HCT116 (cell line): ENCODE measurements at regions not wholly inside any gene's neighbourhood (a gene's known extent, or its start where the extent isn't known, plus 50 kb on each side); places are given as distances from the start of the nearest gene placed in this dataset.

ENCODE experiments used
- ATAC-seq: fragments of 200-7000 bp; cut with Tn5 transposase; 2 replicates; pipeline ENCODE4 v1.9.1; 2020; ENCODE audit warnings: mild to moderate bottlenecking, moderate library complexity
- BruUV-seq: library from RNA; stranded (reverse); fragments of 400-500 nt; replicated peaks from 2 replicates; lab custom pipeline; 2021; lab: Mats Ljungman, UMichigan
- CTCF ChIA-PET: fragments of 300-600 bp; sonication (Branson Sonifier 250); formaldehyde crosslinking; loops from one replicate; lab custom pipeline; 2021; ENCODE audit warnings: antibody characterized with exemption; lab: Charles Lee
- POLR2A ChIA-PET: fragments of 300-600, 350-600 bp; sonication (Branson Sonifier 250); formaldehyde crosslinking; loops from one replicate; lab custom pipeline; 2021; ENCODE audit warnings: antibody characterized with exemption; lab: Charles Lee
- RAD21 ChIA-PET, 2 experiments: fragments of 300-600 bp; sonication (Branson Sonifier 250); formaldehyde crosslinking; loops; one replicate each; lab custom pipeline; 2023; ENCODE audit warnings: low total read pairs in 2 of 2; ENCODE audit not compliant: uncharacterized antibody in 2 of 2, unreplicated experiment in 2 of 2, low non-redundant PET in 1 of 2; lab: Charles Lee
- DNase-seq: peaks from one replicate; pipeline ENCODE4 v3.0.0-alpha.2; 2010; ENCODE audit warnings: low read depth, low spot score
- H2AFZ ChIP-seq: fragments of 200-600 bp; shearing (Covaris generic), sonication (generic); 2 replicates; pipeline ENCODE4 v1.6.1; 2017; ENCODE audit warnings: low read depth, mixed run types, mixed read lengths, antibody characterized with exemption, low read length; ENCODE audit not compliant: poor library complexity, severe bottlenecking
- H3K27ac ChIP-seq: 2 replicates; pipeline ENCODE4 v1.5.1; 2012; ENCODE audit warnings: low read depth, low read length
- H3K27me3 ChIP-seq: fragments of 200-600 bp; sonication (generic); 2 replicates; pipeline ENCODE4 v1.6.1; 2016; ENCODE audit warnings: mixed run types, low read length, mixed read lengths; ENCODE audit not compliant: insufficient read depth
- H3K36me3 ChIP-seq, 2 experiments: fragments of 200-500 bp in 1 of 2; fragments of 200-600 bp in 1 of 2; sonication (Bioruptor generic) in 1 of 2; sonication (generic) in 1 of 2; 2 replicates each; pipeline versions ENCODE4 v1.5.1 to v1.6.1; 2014 to 2016; ENCODE audit warnings: low read length in 2 of 2, inconsistent platforms in 1 of 2, mixed read lengths in 1 of 2, mixed run types in 1 of 2; ENCODE audit not compliant: insufficient read depth in 2 of 2, control insufficient read depth in 1 of 2
- H3K4me1 ChIP-seq, 2 experiments: fragments of 200-600 bp in 1 of 2; sonication (generic) in 1 of 2; 2 replicates each; pipeline versions ENCODE4 v1.5.1 to v1.6.1; 2012 to 2017; ENCODE audit warnings: low read length in 2 of 2, inconsistent platforms in 1 of 2, mild to moderate bottlenecking in 1 of 2, mixed read lengths in 1 of 2, mixed run types in 1 of 2, moderate library complexity in 1 of 2; ENCODE audit not compliant: insufficient read depth in 2 of 2, control insufficient read depth in 1 of 2
- H3K4me2 ChIP-seq: fragments of 200-600 bp; sonication (generic); 2 replicates; pipeline ENCODE4 v1.6.1; 2017; ENCODE audit warnings: mixed run types, low read length, mixed read lengths
- H3K4me3 ChIP-seq, 2 experiments: fragments of 200-600 bp in 1 of 2; sonication (generic) in 1 of 2; replicated peaks in 1 of 2; 2 replicates each; pipeline ENCODE4 v1.5.1; 2011 to 2016; ENCODE audit warnings: low read length in 2 of 2, control low read depth in 1 of 2, low read depth in 1 of 2, mild to moderate bottlenecking in 1 of 2, mixed read lengths in 1 of 2, mixed run types in 1 of 2
- H3K79me2 ChIP-seq: fragments of 200-600 bp; sonication (generic); 2 replicates; pipeline ENCODE4 v1.6.1; 2017; ENCODE audit warnings: mild to moderate bottlenecking, mixed run types, low read length, moderate library complexity, mixed read lengths; ENCODE audit not compliant: insufficient read depth
- H3K9ac ChIP-seq: fragments of 200-600 bp; sonication (generic); 2 replicates; pipeline ENCODE4 v1.6.1; 2016; ENCODE audit warnings: low read length, mixed read lengths
- H3K9me2 ChIP-seq: fragments of 200-600 bp; sonication (generic), shearing (Covaris generic); 2 replicates; pipeline ENCODE4 v1.6.1; 2017; ENCODE audit warnings: mixed run types, mild to moderate bottlenecking, moderate library complexity; ENCODE audit not compliant: insufficient read depth
- H3K9me3 ChIP-seq, 2 experiments: fragments of 200-500 bp in 1 of 2; fragments of 200-600 bp in 1 of 2; sonication (Bioruptor generic) in 1 of 2; sonication (generic) in 1 of 2; 2 replicates each; pipeline ENCODE4 v1.6.1; 2014 to 2017; ENCODE audit warnings: low read length in 2 of 2, mixed read lengths in 2 of 2, inconsistent platforms in 1 of 2, low read depth in 1 of 2, mild to moderate bottlenecking in 1 of 2, mixed run types in 1 of 2, moderate library complexity in 1 of 2; ENCODE audit not compliant: control insufficient read depth in 1 of 2, insufficient read depth in 1 of 2
- H4K20me1 ChIP-seq: fragments of 200-600 bp; sonication (generic), shearing (Covaris generic); 2 replicates; pipeline ENCODE4 v1.6.1; 2017; ENCODE audit warnings: mixed run types, mild to moderate bottlenecking, moderate library complexity; ENCODE audit not compliant: insufficient read depth
- ATF3 ChIP-seq: IDR thresholded peaks from 2 replicates; pipeline ENCODE4 v1.6.1; 2012
- ELF1 ChIP-seq: IDR thresholded peaks from 2 replicates; pipeline ENCODE4 v1.6.1; 2012; ENCODE audit warnings: low read depth, borderline replicate concordance
- EZH2phosphoT487 ChIP-seq: fragments of 200-600 bp; IDR thresholded peaks from 2 replicates; pipeline ENCODE4 v1.6.1; 2018; ENCODE audit warnings: antibody characterized with exemption, borderline replicate concordance
- JUND ChIP-seq: IDR thresholded peaks from 2 replicates; pipeline ENCODE4 v1.6.1; 2012
- MAX ChIP-seq: IDR thresholded peaks from 2 replicates; pipeline ENCODE4 v1.6.1; 2012
- intact Hi-C: fragments of 100-400 bp; cut with micrococcal nuclease; formaldehyde crosslinking; loops from 2 replicates; pipeline ENCODE4 v1.10.0; 2022
- TF ChIP-seq, protein P1 (sequence below), 3 experiments: fragments of 200-600 bp in 1 of 3; sonication (generic) in 1 of 3; IDR thresholded peaks in 2 of 3; conservative IDR thresholded peaks in 1 of 3; 2 replicates each; pipeline ENCODE4 v1.5.1; 2012 to 2017; ENCODE audit warnings: low read depth in 2 of 3, low read length in 2 of 3, antibody characterized with exemption in 1 of 3, borderline replicate concordance in 1 of 3, control low read depth in 1 of 3, mild to moderate bottlenecking in 1 of 3, mixed read lengths in 1 of 3, mixed run types in 1 of 3, moderate library complexity in 1 of 3; ENCODE audit not compliant: insufficient read depth in 1 of 3

DNA sequence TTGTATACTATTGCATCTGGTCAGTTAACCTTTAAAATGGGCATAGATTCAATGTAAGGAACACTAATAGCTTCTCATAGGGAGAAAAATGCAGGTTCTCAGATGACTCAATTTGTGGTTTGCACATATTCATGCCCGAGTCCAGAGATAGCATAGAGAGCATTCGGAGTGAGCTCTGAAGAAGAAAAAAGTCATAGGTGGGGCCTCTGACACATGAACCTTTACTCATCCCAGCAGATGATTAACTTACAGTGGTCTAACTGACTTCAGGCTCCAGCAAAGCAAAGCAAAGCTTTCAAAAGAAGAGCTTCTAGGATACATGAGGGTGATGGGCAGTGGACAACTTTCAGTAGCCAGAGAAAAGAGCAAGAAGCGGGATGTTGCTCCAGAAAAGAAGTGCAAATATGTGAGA, 55.3 kb upstream of the BTN3A2 start (continued):
- TF ChIP-seq MAX, result no peak
- TF ChIP-seq, all 23 proteins: peak for 4

GRCh38 chr6:26311012-26311384, 54.0 kb upstream of the BTN3A2 start:
- Histone ChIP-seq H2AFZ (no peak overlapping the region), H3K4me1 (peaks cover 22 to 62% of the 10 kb centered on the region in 2 experiments), H3K9me3 (no peaks in the 10 kb centered on the region), H3K27me3 (no peaks in the 10 kb centered on the region), H3K9me2 (no peaks in the 10 kb centered on the region), H3K27ac (no peak overlapping the region; the same call in 1 of the 2 replicates), H3K9ac (no peak overlapping the region), H3K36me3 (no peaks in the 10 kb centered on the region), H3K4me2 (peak overlapping the region; percentile 62), H3K4me3 (peak overlapping the region in 1 of 2 experiments; percentile 41; a peak in 1 of 4 replicates), H3K79me2 (no peaks in the 10 kb centered on the region), H4K20me1 (no peaks in the 10 kb centered on the region)
- no TSS peak for BruUV-seq
- intact Hi-C loops, result loop anchor here (2.0 to 10.0 kb wide), 8 partner anchors 16 to 1584 kb away; partner anchors contain the start of gene HMGN4
- ChIA-PET POLR2A (interaction anchor here (1.0 kb wide), 1 partner anchor 111 kb away, joined by 3 read pairs; a partner anchor contains a TSS), CTCF (interaction anchor here (2.6 kb wide), 1 partner anchor 11 kb away, joined by 9 read pairs; no protein-coding TSS in a partner anchor), RAD21 (no interaction called here)
- ATAC-seq (peak; percentile 31), DNase-seq (no peak)
- TF ChIP-seq ATF3, result peak; percentile 75; the same call in 1 of the 2 replicates
- TF ChIP-seq, protein P1, sequence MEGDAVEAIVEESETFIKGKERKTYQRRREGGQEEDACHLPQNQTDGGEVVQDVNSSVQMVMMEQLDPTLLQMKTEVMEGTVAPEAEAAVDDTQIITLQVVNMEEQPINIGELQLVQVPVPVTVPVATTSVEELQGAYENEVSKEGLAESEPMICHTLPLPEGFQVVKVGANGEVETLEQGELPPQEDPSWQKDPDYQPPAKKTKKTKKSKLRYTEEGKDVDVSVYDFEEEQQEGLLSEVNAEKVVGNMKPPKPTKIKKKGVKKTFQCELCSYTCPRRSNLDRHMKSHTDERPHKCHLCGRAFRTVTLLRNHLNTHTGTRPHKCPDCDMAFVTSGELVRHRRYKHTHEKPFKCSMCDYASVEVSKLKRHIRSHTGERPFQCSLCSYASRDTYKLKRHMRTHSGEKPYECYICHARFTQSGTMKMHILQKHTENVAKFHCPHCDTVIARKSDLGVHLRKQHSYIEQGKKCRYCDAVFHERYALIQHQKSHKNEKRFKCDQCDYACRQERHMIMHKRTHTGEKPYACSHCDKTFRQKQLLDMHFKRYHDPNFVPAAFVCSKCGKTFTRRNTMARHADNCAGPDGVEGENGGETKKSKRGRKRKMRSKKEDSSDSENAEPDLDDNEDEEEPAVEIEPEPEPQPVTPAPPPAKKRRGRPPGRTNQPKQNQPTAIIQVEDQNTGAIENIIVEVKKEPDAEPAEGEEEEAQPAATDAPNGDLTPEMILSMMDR (IDR thresholded peaks at IDR 0.05 in 2 of 3, conservative IDR thresholded peaks at IDR 0.05 in 1 of 3; ENCODE audit: borderline replicate concordance in 1 of 3, insufficient read depth in 1 of 3, low read depth in 2 of 3, low read length in 2 of 3), result no peak
- TF ChIP-seq JUND, result no peak
- no peak for TF ChIP-seq ELF1
- TF ChIP-seq EZH2phosphoT487, result no peak
